NCI-H82 treated with DMSO at 0.1 percent for 48 hours (cell line): ENCODE measurements at regions not wholly inside any gene's neighbourhood (a gene's known extent, or its start where the extent isn't known, plus 50 kb on each side); places are given as distances from the start of the nearest gene placed in this dataset.

Experiments used
- DNase-seq: peaks from one replicate; lab custom pipeline; 2025; ENCODE audit not compliant: unreplicated experiment; lab: John Stamatoyannopoulos, UW

- no peak for DNase-seq
Observed at GRCh38 chr20:21033817-21034216, 72.3 kb downstream of the LINC00237 start.

DNA sequence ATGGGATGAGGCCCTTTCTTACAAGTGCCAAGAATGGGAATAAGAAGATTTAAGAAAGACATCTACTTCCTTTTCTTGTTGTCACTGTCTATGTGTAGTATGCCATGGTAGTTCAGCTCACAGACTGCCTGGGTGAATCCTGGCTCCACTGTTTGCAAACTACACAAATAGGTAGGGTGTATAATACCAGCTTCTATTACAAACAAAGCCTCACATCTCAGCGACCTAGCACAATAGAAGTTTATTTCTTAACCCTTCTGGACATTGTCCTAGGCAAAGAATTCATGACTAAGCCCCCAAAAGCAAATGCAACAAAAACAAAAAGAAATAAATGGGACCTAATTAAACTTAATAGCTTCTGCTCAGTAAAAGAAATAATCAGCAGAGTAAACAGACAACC is 74.5 kb downstream of the LINC00237 start:
- no peak for DNase-seq

GRCh38 chr20:21029341-21029740 is 76.8 kb downstream of the LINC00237 start:
- no peak for DNase-seq

DNA sequence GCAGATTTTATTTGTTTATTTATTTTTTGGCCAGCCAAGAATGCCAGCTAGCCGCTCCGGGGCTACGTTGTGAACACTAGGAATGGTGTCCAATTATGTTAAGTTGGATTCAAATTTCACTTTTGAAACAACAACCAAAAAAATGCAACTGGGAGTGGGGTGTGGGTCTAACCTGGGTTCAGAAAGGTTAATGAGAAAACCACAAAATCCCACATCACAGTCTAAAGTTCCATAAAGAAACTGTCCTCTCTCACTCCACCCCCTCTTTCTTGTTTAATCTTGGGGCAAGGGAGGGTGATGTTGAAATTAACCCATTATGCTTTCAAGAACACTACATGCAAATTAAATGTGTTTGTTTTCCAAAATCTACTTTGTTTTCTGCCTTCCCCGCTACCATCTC is 77.2 kb downstream of the LINC00237 start:
- no peak for DNase-seq

- DNase-seq: no peak
Observed at GRCh38 chr20:21028436-21028835, 77.7 kb downstream of the LINC00237 start.

- no peak for DNase-seq
Observed at GRCh38 chr20:21027569-21027968, 78.6 kb downstream of the LINC00237 start.

DNA sequence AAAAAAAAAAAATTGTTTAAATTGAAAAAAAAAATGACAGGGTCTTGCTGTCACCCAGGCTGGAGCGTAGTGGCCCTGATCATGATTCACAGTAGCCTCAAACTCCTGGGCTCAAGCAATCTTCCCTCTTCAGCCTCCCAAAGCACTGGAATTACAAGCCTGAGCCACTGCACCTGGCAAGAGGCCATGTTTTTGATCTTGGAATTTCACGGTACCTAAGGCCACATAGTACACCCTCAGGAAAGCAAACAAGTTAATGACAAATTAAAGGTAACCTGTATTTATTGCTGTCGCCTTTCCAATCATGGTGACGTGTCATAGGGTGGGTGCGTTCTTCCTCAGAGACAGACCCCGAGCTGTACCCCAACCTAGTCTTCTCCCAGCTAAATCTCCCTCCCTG is 79.2 kb downstream of the LINC00237 start:
- no peak for DNase-seq

- no peak for DNase-seq
Observed at GRCh38 chr20:21024420-21024819, 81.7 kb downstream of the LINC00237 start.

DNA sequence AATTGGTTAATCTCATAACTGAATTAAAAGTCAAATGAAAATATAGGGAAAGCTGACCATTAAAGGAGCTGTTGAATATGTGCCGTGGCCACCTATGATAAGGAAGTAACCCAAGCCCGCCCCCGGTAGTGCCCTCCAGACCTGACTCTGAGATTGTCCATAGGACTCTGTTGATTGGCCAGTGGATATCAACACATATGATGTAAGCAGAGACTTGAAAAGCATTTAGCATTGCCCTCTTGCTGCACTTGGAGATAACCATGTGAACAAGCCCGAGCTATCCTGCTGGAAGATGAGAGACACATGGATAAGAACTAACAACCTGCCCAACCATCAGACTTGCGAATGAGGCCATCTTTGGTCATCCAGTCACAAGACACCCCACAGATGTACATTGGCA is 83.2 kb downstream of the LINC00237 start:
- DNase-seq: no peak

GRCh38 chr20:21021472-21021790 is 84.7 kb downstream of the LINC00237 start:
- DNase-seq: no peak

GRCh38 chr20:21020659-21021471 is 85.3 kb downstream of the LINC00237 start:
- DNase-seq: no peak

DNA sequence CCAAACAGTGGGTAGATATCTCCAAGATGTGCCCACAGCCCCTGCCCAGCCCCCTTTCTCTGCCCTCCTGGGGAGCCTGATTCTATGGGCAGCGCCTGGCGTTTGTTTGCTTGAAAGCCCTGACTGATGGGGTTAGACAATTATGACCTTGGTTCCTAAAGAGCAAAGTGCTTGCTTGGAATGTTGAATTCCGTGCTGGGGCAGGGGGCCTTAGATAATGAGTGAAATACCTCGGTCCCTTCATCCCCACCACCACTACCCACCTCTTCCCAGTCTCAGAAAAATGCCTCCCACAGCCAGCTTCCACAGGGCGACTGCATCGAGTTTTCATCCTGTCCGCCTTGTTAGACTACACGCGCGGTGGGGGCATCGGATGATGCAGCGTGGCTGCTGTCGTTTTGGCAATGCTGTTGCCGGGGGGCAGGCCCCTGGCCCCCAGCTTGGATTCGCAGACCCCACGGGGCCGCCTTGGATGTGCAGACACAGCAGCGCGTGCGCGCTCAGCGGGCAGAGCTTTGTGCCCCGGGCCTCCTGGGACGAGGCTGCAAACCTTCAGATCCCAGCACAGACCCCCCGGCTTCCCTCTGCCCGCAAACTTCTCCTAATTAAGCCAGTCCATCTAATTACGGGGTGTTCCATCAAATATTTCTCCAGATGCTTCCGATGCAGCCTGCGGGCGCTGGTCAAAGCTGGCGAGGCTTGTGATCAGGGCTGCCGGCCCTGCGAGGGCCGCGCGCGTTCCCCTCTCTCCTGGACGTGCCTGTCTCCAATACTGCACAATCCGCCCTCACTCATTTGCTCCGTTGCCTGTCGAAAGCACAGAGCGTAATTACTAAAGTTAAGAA is 86.1 kb downstream of the LINC00237 start:
- no peak for DNase-seq

DNA sequence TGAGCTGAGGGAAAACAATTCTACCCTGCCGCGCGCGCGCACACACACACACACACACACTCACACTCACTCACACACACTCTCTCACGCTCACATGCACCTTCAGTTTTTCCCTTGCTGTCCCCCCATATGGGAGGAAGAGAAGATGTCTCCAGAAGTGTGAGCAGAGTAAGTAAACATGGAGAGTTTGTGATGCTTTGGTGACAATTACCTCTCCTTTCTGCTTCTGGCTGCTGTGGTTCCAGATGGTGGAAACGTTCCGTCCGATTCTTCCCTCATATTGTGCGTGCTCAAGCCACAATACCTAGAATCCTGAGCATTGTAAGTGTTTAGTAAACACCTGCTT is 86.7 kb downstream of the LINC00237 start:
- no peak for DNase-seq

GRCh38 chr20:21018576-21018975 is 87.6 kb downstream of the LINC00237 start:
- DNase-seq: no peak

- DNase-seq: no peak
Observed at GRCh38 chr20:21017528-21018085, 88.6 kb downstream of the LINC00237 start.

DNA sequence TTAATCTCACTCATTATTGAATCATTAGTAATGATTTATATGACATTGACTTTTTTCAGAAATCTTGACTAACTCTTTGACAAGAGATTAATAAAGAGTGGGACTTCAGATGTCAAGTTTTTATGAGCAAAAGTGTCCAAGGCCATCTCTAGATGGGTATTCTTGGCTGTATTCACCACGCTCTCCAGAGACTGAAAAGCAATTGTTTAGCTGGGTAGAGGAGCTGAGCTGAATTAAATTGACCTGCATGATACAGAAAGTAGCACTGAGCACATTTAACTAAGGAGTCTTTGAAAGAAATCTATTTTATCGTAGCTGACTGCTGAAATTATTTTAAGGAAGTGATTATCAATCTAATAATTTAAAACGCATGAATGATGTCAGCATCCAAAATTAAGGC is 89.4 kb downstream of the LINC00237 start:
- no peak for DNase-seq

- DNase-seq: no peak
Observed at GRCh38 chr20:21014528-21014927, 91.6 kb downstream of the LINC00237 start.

GRCh38 chr20:21008951-21009350 is 97.2 kb downstream of the LINC00237 start:
- DNase-seq: no peak

DNA sequence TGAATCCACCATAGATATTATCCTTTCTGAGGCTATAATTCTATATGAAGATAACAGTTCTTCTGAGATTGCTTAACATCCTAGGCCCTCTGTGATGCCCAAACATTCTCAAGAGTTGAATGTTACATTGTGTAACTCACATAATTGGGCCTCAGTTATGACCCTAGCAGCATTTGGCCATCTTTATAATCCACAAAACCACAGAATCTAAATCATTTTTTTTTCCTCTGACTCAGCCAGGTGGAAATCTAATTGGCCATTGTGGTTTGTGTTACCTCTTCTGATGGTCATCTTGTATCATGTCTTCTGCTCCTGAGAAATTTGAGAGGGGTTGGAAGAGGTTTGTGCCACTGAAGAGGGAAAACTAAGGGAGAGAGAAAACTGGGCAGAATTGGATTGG is 99.5 kb downstream of the LINC00237 start:
- no peak for DNase-seq

DNA sequence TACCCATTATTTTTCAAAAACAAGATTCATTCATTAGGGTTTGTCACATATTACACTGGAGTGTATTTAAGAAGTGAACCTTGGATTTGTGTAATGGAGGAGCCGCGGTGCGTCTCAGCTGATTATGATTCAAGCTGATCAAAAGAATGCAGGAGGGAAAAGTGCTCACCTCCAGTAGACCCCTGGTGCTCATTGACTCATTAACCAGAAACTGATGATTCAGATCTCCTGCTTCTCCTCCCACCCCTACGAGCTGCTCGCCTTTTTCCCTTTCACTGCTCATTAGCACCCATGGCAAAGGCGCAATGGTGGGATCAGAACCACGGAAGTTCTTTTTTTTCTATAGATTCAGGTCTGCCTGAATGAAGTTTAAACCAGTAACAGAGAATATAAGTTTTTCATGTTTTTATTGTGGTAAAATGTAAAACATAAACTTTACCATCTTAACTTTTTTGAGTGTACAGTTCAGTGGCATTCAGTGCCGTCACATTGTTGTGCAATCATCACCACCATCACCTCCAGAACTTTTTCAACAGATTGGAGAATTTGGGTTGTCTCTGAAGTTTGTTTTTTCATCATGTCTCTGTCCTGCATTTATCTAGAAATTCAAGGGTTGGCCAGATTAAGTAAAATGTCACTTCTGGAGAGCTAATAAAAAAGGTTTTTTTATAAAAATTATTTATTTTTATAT is 101.6 kb downstream of the LINC00237 start:
- DNase-seq: no peak

GRCh38 chr20:21003902-21004301 is 102.3 kb downstream of the LINC00237 start:
- no peak for DNase-seq

DNA sequence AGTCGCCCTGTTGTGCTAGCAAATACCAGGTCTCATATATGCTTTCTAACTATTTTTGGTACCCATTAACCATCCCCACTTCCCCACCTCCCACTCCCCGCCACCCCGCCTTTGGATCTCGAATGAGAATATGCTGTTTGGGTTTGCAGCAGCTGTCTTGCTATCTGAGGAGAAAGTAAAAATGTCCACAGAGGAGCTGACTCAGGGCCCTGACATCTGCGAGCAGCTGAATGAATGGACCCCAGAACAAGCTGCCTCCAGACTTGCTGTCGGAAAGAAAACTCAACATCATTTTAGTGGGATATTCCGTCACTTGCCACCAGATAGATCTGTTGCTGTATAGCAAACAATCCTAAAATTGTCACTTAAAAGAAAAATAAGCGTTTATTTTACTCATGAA is 103.7 kb downstream of the LINC00237 start:
- no peak for DNase-seq
